ENCODE measurements at regions not wholly inside any gene's neighbourhood (a gene's known extent, or its start where the extent isn't known, plus 50 kb on each side); places are given as distances from the start of the nearest gene placed in this dataset.

GRCh38 chr4:155539746-155540145, 126.9 kb upstream of the GUCY1A1 start:
- no peak for TF ChIP-seq CTCF (conservative IDR thresholded peaks at IDR 0.05; ENCODE audit: low read length)
- no peak for TF ChIP-seq EZH2phosphoT487 (IDR thresholded peaks at IDR 0.05; ENCODE audit: borderline replicate concordance, low read depth, low read length)

Data from OCI-LY7 (cell line).